OCI-M1 (cell line): ENCODE measurements at regions not wholly inside any gene's neighbourhood (a gene's known extent, or its start where the extent isn't known, plus 50 kb on each side); places are given as distances from the start of the nearest gene placed in this dataset.

Source experiments
- DNase-seq: peaks from one replicate; lab custom pipeline; 2025; lab: John Stamatoyannopoulos, UW

GRCh38 chr1:83813576-83813975 lies 185.4 kb downstream of the TTLL7 start:
- no peak for DNase-seq

GRCh38 chr1:83810144-83810543 lies 188.8 kb downstream of the TTLL7 start:
- no peak for DNase-seq

GRCh38 chr1:83808536-83808935 lies 190.4 kb downstream of the TTLL7 start:
- DNase-seq, result no peak

- no peak for DNase-seq
These were observed 191.1 kb downstream of the TTLL7 start for GRCh38 chr1:83807821-83808220.

- DNase-seq, result no peak
These were observed 191.7 kb downstream of the TTLL7 start for GRCh38 chr1:83807231-83807630.

GRCh38 chr1:83805921-83806320 lies 193.0 kb downstream of the TTLL7 start:
- no peak for DNase-seq

- no peak for DNase-seq
These were observed 196.3 kb downstream of the TTLL7 start for GRCh38 chr1:83802460-83803152.

- DNase-seq, result no peak
These were observed 196.9 kb downstream of the TTLL7 start for GRCh38 chr1:83802023-83802422.

- DNase-seq, result no peak
These were observed 198.9 kb downstream of the TTLL7 start for GRCh38 chr1:83800066-83800465.

- no peak for DNase-seq
These were observed 199.3 kb downstream of the TTLL7 start for GRCh38 chr1:83799594-83799993.

GRCh38 chr1:83798965-83799364 lies 200.0 kb downstream of the TTLL7 start:
- no peak for DNase-seq

GRCh38 chr1:83796409-83796808 lies 202.5 kb downstream of the TTLL7 start:
- DNase-seq, result no peak

- no peak for DNase-seq
These were observed 204.5 kb downstream of the TTLL7 start for GRCh38 chr1:83794384-83794783.

GRCh38 chr1:83791821-83792437 lies 207.0 kb downstream of the TTLL7 start:
- peak; percentile 12 for DNase-seq

GRCh38 chr1:83790446-83790845 lies 208.5 kb downstream of the TTLL7 start:
- DNase-seq, result no peak

GRCh38 chr1:83787246-83787998 lies 211.5 kb downstream of the TTLL7 start:
- DNase-seq, result no peak

GRCh38 chr1:83781667-83782066 lies 217.3 kb downstream of the TTLL7 start:
- DNase-seq, result no peak

GRCh38 chr1:83779565-83779964 lies 219.4 kb downstream of the TTLL7 start:
- DNase-seq, result no peak

GRCh38 chr1:83777758-83778101 lies 221.2 kb downstream of the TTLL7 start:
- no peak for DNase-seq

- no peak for DNase-seq
These were observed 221.8 kb downstream of the TTLL7 start for GRCh38 chr1:83776913-83777757.

- no peak for DNase-seq
These were observed 222.8 kb downstream of the TTLL7 start for GRCh38 chr1:83775977-83776603.

- no peak for DNase-seq
These were observed 225.9 kb downstream of the TTLL7 start for GRCh38 chr1:83773059-83773458.
